Dendritic cell treated with granulocyte-macrophage colony-stimulating factor and Interleukin-4, amounts not matched to agents 40 ng/mL and 50 ng/mL, for 4 days (primary cell): ENCODE measurements at regions not wholly inside any gene's neighbourhood (a gene's known extent, or its start where the extent isn't known, plus 50 kb on each side); places are given as distances from the start of the nearest gene placed in this dataset.

Source experiments
- H3K27ac Mint-ChIP-seq: one replicate; pipeline ENCODE4 v1.8.0; 2022; ENCODE audit warnings: mild to moderate bottlenecking, mixed read lengths
- H3K27me3 Mint-ChIP-seq: one replicate; pipeline ENCODE4 v1.8.0; 2022; ENCODE audit warnings: mild to moderate bottlenecking, mixed read lengths
- H3K36me3 Mint-ChIP-seq: one replicate; pipeline ENCODE4 v1.8.0; 2022; ENCODE audit warnings: low read depth, mixed read lengths
- H3K4me1 Mint-ChIP-seq: one replicate; pipeline ENCODE4 v1.8.0; 2022; ENCODE audit warnings: low read depth, mixed read lengths
- H3K4me3 Mint-ChIP-seq: one replicate; pipeline ENCODE4 v1.8.0; 2022; ENCODE audit warnings: mild to moderate bottlenecking, moderate library complexity, mixed read lengths
- H3K9me3 Mint-ChIP-seq: one replicate; pipeline ENCODE4 v1.8.0; 2022; ENCODE audit warnings: mixed read lengths
- intact Hi-C: fragments of 100-400 bp; cut with micrococcal nuclease; formaldehyde crosslinking; loops from one replicate; pipeline ENCODE4 v1.15.0; 2022

- no peaks in the 10 kb centered on the region for H3K4me1 Mint-ChIP-seq
- no peaks in the 10 kb centered on the region for H3K36me3 Mint-ChIP-seq
- H3K9me3 Mint-ChIP-seq: peaks cover 10% of the 10 kb centered on the region
- no peak overlapping the region for H3K27ac Mint-ChIP-seq
- intact Hi-C loops: no loop called here
- H3K27me3 Mint-ChIP-seq: no peaks in the 10 kb centered on the region
- H3K4me3 Mint-ChIP-seq: no peak overlapping the region
Measured at GRCh38 chr2:386406-387103, 98.7 kb upstream of the ALKAL2 start.

- no peaks in the 10 kb centered on the region for H3K4me1 Mint-ChIP-seq
- H3K4me3 Mint-ChIP-seq: no peak overlapping the region
- peaks cover 10% of the 10 kb centered on the region for H3K9me3 Mint-ChIP-seq
- H3K27ac Mint-ChIP-seq: no peak overlapping the region
- no peaks in the 10 kb centered on the region for H3K36me3 Mint-ChIP-seq
- intact Hi-C loops: no loop called here
- H3K27me3 Mint-ChIP-seq: no peaks in the 10 kb centered on the region
Measured at GRCh38 chr2:385785-386184, 97.9 kb upstream of the ALKAL2 start.

GRCh38 chr2:385061-385460, 97.2 kb upstream of the ALKAL2 start:
- Mint-ChIP-seq H3K36me3 (no peaks in the 10 kb centered on the region), H3K4me3 (no peak overlapping the region)
- intact Hi-C loops: no loop called here

GRCh38 chr2:383888-384287, 96.0 kb upstream of the ALKAL2 start:
- Mint-ChIP-seq H3K27me3 (no peaks in the 10 kb centered on the region), H3K27ac (no peak overlapping the region), H3K36me3 (no peaks in the 10 kb centered on the region), H3K4me3 (no peak overlapping the region), H3K9me3 (peaks cover 3% of the 10 kb centered on the region), H3K4me1 (no peaks in the 10 kb centered on the region)
- intact Hi-C loops: no loop called here

More at GRCh38 chr2:385061-385460, 97.2 kb upstream of the ALKAL2 start:
- Mint-ChIP-seq H3K4me1 (no peaks in the 10 kb centered on the region), H3K27me3 (no peaks in the 10 kb centered on the region), H3K27ac (no peak overlapping the region), H3K9me3 (peaks cover 10% of the 10 kb centered on the region)

- Mint-ChIP-seq H3K27me3 (no peaks in the 10 kb centered on the region), H3K9me3 (peaks cover 4% of the 10 kb centered on the region), H3K4me1 (no peaks in the 10 kb centered on the region), H3K4me3 (no peak overlapping the region), H3K27ac (no peak overlapping the region), H3K36me3 (no peaks in the 10 kb centered on the region)
- intact Hi-C loops: no loop called here
Measured at GRCh38 chr2:383178-383577, 95.3 kb upstream of the ALKAL2 start.

- H3K9me3 Mint-ChIP-seq: peaks cover 9% of the 10 kb centered on the region
- H3K4me3 Mint-ChIP-seq: no peak overlapping the region
- no peak overlapping the region for H3K27ac Mint-ChIP-seq
- H3K36me3 Mint-ChIP-seq: no peaks in the 10 kb centered on the region
- H3K4me1 Mint-ChIP-seq: no peaks in the 10 kb centered on the region
- H3K27me3 Mint-ChIP-seq: no peaks in the 10 kb centered on the region
- intact Hi-C loops: no loop called here
Measured at GRCh38 chr2:382728-383022, 94.8 kb upstream of the ALKAL2 start.

GRCh38 chr2:381941-382727, 94.2 kb upstream of the ALKAL2 start:
- intact Hi-C loops: no loop called here
- no peak overlapping the region for H3K27ac Mint-ChIP-seq

GRCh38 chr2:381181-381580, 93.3 kb upstream of the ALKAL2 start:
- Mint-ChIP-seq H3K4me1 (no peaks in the 10 kb centered on the region), H3K4me3 (no peak overlapping the region), H3K9me3 (peaks cover 16% of the 10 kb centered on the region), H3K36me3 (no peaks in the 10 kb centered on the region), H3K27ac (no peak overlapping the region), H3K27me3 (no peaks in the 10 kb centered on the region)
- intact Hi-C loops: no loop called here

More at GRCh38 chr2:381941-382727, 94.2 kb upstream of the ALKAL2 start:
- H3K9me3 Mint-ChIP-seq: peaks cover 15% of the 10 kb centered on the region
- H3K4me1 Mint-ChIP-seq: no peaks in the 10 kb centered on the region
- H3K4me3 Mint-ChIP-seq: no peak overlapping the region
- no peaks in the 10 kb centered on the region for H3K27me3 Mint-ChIP-seq
- no peaks in the 10 kb centered on the region for H3K36me3 Mint-ChIP-seq

- Mint-ChIP-seq H3K4me3 (no peak overlapping the region), H3K27ac (no peak overlapping the region), H3K36me3 (no peaks in the 10 kb centered on the region), H3K27me3 (no peaks in the 10 kb centered on the region), H3K4me1 (no peaks in the 10 kb centered on the region), H3K9me3 (peaks cover 16% of the 10 kb centered on the region)
- intact Hi-C loops: no loop called here
Measured at GRCh38 chr2:380772-381171, 92.9 kb upstream of the ALKAL2 start.

- Mint-ChIP-seq H3K27me3 (no peaks in the 10 kb centered on the region), H3K36me3 (no peaks in the 10 kb centered on the region), H3K9me3 (peaks cover 16% of the 10 kb centered on the region), H3K4me3 (no peak overlapping the region), H3K27ac (no peak overlapping the region), H3K4me1 (no peaks in the 10 kb centered on the region)
- intact Hi-C loops: no loop called here
Measured at GRCh38 chr2:380221-380620, 92.3 kb upstream of the ALKAL2 start.

- intact Hi-C loops: no loop called here
- no peaks in the 10 kb centered on the region for H3K27me3 Mint-ChIP-seq
- H3K4me3 Mint-ChIP-seq: no peak overlapping the region
- peaks cover 19% of the 10 kb centered on the region for H3K9me3 Mint-ChIP-seq
- H3K4me1 Mint-ChIP-seq: no peaks in the 10 kb centered on the region
- H3K36me3 Mint-ChIP-seq: no peaks in the 10 kb centered on the region
- H3K27ac Mint-ChIP-seq: no peak overlapping the region
Measured at GRCh38 chr2:379778-380177, 91.9 kb upstream of the ALKAL2 start.

- H3K9me3 Mint-ChIP-seq: peaks cover 28% of the 10 kb centered on the region
- H3K36me3 Mint-ChIP-seq: no peaks in the 10 kb centered on the region
- H3K4me1 Mint-ChIP-seq: no peaks in the 10 kb centered on the region
- intact Hi-C loops: no loop called here
- no peak overlapping the region for H3K27ac Mint-ChIP-seq
- no peak overlapping the region for H3K4me3 Mint-ChIP-seq
- H3K27me3 Mint-ChIP-seq: no peaks in the 10 kb centered on the region
Measured at GRCh38 chr2:378364-378763, 90.5 kb upstream of the ALKAL2 start.

GRCh38 chr2:377414-377813, 89.5 kb upstream of the ALKAL2 start:
- no peak overlapping the region for H3K4me3 Mint-ChIP-seq
- intact Hi-C loops: no loop called here
- H3K9me3 Mint-ChIP-seq: peaks cover 36% of the 10 kb centered on the region
- H3K27me3 Mint-ChIP-seq: no peaks in the 10 kb centered on the region
- no peaks in the 10 kb centered on the region for H3K4me1 Mint-ChIP-seq
- no peaks in the 10 kb centered on the region for H3K36me3 Mint-ChIP-seq
- H3K27ac Mint-ChIP-seq: no peak overlapping the region

GRCh38 chr2:375956-376307, 88.0 kb upstream of the ALKAL2 start:
- Mint-ChIP-seq H3K27ac (no peak overlapping the region), H3K9me3 (peaks cover 51% of the 10 kb centered on the region), H3K4me3 (no peak overlapping the region), H3K27me3 (no peaks in the 10 kb centered on the region), H3K36me3 (no peaks in the 10 kb centered on the region), H3K4me1 (no peaks in the 10 kb centered on the region)
- intact Hi-C loops: no loop called here
